ENCODE measurements at regions not wholly inside any gene's neighbourhood (a gene's known extent, or its start where the extent isn't known, plus 50 kb on each side); places are given as distances from the start of the nearest gene placed in this dataset.
"Not testable (repeated sequence)": the region's sequence is repeated elsewhere in the genome, so short reads cannot be mapped to it uniquely, and the experiment has no call there.

DNA sequence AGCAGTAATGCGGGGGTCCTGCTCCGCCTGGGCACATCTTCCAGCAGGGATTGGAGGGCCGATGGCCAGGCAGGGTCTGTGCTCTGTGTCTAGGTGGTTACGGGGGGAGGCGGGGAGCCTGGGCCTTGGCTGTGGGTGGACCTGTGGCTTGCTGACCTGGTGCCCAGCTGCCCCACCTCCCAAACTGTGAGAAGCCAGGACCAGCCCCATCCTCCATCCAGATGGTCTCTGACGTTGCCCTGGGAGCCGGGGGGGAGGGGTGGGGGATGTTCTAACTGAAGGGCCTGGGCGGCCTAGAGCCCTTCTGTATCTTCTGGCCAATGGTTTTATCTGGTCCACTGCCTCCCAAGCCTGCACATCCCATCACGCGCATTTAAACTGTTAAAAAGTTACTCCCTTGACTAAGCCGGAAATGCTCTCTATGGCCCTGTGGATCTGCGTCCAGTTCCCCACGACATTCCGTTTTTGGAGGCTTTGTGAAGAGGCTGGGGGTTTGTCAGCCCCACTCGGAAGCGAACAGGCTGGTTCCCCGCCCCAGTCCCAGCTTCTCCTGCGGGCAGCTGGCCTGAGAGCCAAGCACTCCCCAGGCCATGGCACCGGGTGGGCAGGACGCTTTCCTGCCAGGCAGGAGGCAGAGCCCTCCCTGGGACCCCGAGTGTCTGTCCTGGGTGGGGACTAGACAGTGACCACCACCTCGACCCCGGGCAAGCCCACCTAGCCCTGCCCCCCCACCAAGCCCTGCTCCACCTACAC is 143.6 kb downstream of the IGLL1 start:
- not testable (repeated sequence) for DNase-seq

DNA sequence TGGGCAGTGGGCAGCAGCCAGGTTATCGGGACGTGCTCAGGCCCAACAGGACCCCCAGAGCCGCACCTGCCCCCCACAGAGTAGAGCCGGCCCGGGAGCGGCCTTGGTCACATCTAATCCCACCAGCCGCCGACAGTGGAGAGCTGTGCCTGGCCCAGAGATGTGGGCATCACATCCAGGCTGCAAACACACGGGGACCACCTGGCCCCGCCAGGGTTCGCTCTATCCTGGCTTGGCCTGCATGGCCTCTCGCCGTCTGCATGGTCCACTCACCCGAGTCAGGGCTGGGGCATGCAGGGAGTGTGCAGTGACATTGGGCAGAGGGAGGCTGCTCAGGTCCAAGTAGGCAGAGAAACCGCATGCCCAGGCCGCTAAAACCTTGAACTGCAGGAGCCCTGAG is 144.9 kb downstream of the IGLL1 start:
- not testable (repeated sequence) for DNase-seq

GRCh38 chr22:23434198-23434830 is 145.8 kb downstream of the IGLL1 start:
- not testable (repeated sequence) for DNase-seq

DNA sequence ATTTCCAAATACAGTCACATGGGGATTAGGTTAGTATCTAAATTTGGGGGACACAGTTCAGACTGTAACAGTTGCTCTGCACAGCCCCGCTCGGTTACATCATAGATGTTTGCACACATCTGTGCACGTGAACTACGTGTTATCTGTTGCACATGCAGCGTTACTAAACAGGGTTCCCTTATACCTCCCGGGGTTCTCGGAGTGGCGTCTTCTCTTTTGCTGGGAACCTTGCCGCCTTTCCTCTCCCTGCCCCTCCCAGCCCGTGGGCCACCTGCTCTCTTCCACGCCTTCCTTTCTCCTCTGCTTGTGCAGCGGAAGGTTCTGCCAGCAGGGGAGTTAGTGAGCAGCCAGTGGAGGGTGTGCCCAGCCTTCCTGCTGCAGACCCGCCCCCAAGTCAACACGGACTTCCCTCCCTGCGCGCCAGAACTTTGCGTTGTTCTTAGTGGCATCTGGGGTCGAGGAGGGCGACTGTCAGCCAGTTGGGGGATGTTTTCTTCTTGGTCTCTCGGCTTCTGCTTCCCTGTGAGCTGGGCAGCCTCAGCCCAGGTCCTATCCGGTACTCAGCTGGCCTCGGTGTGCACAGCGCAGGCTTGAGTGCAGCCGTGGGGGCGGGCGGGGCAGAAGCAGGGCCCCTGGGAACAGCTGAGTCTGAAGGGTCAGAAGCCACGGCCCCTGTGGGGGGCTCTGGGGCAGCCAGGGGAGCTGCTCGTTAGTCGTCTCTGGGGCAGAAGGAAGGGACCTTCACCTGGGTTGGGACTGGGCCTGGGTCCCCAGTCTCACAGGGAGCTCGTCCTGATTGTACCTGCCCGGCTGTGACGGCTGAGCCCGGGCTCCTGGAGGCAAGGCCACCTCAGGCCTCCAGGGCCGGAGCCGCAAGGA is 146.7 kb downstream of the IGLL1 start:
- DNase-seq = peak; percentile 15

- DNase-seq = not testable (repeated sequence)
These were observed 147.4 kb downstream of the IGLL1 start for GRCh38 chr22:23432719-23433118.

DNA sequence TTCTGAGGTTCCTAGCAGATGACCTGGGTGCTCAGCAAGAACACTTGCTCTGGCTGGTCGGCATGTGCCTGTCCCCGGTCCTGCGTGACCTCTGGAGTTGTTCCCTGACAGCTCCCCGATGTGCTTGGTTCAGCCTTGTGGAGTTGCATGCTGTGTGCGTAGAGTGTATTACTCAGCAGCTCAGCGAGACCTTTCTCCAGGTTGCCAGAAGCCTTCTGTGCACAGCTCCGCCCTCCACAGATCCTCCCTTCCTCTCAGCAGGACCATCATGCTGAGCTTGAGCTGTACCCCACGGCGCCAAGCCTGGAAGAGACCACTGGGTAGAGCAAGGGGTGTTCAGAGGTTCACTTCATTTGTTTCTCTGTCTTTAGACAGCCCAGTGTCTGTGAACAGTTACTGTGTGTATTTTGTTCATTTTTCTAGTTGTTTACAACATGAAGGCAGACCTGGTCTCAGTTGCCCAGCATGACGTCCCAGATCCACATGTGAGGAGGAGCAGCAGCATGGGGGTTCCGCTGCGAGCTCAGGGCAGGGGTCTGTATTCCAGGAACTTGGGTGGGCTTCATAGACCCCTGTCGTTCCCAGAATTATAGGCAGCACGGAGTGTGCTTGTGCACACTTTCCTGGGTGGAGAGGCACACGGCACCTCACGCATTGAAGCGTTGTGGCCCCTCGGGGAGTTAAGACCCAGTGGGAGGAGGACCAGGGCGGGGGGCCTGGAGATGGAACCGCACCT is 148.6 kb downstream of the IGLL1 start:
- DNase-seq = no peak

- not testable (repeated sequence) for DNase-seq
These were observed 155.5 kb downstream of the IGLL1 start for GRCh38 chr22:23424551-23425068.

- no peak for DNase-seq
These were observed 156.1 kb downstream of the IGLL1 start for GRCh38 chr22:23424031-23424430.

- not testable (repeated sequence) for DNase-seq
These were observed 157.8 kb downstream of the IGLL1 start for GRCh38 chr22:23422281-23422680.

GRCh38 chr22:23421300-23421699 is 158.8 kb downstream of the IGLL1 start:
- DNase-seq = not testable (repeated sequence)

- DNase-seq = no peak
These were observed 160.2 kb downstream of the IGLL1 start for GRCh38 chr22:23419931-23420330.

DNA sequence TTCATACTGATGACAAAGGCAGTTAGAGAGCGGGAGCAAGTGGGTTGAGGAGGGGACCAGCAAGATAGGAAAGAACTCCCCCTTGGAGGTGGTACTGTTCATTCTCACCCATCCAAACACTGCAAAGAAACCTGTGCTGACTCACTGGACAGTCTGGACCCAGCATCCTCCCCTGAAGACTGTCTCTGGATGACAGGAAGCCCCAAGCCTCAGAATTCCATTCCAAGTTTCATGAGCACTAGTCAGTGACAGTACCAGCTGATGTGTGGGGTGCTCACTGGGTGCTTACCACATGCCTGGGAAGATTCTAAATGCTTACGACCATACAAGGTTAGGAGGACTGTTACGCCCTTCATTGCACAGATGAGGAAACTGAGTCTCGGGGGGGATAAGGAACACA is 160.9 kb downstream of the IGLL1 start:
- DNase-seq = no peak

GRCh38 chr22:23418159-23418788 is 161.8 kb downstream of the IGLL1 start:
- DNase-seq = no peak

DNA sequence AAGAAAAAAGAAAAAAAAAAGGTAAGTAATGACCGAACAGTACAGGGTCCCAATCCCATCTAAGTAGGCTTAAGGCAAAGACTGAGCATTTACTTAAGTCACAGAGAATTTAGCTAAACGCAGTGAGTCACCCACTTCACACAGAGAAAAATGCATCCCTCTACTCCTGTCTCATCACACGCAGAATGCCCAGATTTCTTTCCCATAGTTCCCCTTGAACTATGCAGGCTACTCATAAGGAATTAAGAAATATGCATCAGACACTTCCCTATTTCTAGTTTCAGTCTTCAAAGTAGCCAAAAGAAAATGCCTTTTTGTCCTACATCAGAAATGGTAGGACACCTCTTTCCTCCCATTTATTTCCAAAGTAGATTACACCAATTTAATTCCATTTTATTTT is 162.8 kb downstream of the IGLL1 start:
- not testable (repeated sequence) for DNase-seq

DNA sequence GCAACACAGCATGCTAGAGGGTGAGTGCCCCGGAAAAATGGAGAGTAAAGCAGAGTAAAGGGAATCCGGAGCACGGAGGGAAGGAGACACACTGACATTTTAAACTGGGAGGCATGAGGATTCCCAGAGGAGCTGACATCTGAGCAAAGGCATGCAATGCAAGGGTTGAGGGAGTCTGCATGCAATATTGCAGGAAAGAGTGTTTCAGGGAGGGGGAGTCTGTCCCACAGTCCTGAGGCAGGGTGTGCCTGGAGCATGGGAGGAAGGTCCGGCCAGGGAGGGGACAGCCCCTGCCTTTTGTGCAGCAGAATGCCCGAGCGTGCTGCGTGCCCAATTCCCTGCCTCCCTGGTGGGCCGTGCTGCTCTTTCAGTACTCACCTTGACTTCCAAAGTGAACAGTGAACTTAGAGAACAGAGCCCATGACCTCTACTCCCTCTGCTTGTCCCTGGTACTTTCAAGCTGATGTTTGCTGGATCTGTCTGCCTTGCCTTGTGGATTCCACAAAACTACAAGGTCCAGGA is 163.9 kb downstream of the IGLL1 start:
- DNase-seq = not testable (repeated sequence)

DNA sequence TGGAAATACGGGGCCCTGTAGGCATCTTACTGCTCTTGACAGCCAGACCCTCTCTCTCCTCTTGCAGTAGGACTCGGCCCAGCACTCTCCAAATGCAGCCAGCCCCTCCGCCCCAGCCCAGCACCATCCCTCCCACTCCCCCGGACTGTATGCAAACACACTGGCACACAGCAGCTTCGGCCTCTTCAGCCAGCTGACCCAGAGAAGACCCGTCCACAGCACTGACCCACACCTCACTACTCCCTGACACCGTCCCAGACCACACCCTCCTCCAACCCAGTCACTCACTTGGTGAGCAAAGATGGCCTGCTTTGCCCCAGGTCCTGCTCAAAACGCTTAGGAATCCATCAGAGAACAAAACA is 164.6 kb downstream of the IGLL1 start:
- DNase-seq = no peak

- DNase-seq = no peak
These were observed 165.2 kb downstream of the IGLL1 start for GRCh38 chr22:23414727-23415489.

- DNase-seq = no peak
These were observed 168.4 kb downstream of the IGLL1 start for GRCh38 chr22:23411739-23412138.

- DNase-seq = no peak
These were observed 169.7 kb downstream of the IGLL1 start for GRCh38 chr22:23410411-23410810.

DNA sequence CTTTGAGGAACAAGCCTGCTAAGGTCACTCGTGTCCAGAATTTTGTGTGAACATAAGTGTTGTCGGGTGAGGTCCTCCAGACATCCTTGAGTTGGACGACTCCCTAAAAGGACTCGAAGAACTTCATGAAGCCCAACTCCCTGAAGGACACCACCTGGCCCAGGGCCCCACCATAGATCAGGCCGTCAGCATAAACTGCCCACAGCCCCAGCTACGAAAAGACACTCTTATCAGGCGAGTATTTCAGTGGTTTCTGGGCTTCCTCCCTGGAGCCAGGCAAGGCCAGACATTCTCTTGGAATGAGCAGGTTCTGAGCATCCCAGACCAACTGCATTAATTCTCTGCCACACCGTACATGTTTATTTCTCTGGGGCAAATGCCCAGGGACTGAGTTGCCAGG is 170.1 kb downstream of the IGLL1 start:
- no peak for DNase-seq

DNA sequence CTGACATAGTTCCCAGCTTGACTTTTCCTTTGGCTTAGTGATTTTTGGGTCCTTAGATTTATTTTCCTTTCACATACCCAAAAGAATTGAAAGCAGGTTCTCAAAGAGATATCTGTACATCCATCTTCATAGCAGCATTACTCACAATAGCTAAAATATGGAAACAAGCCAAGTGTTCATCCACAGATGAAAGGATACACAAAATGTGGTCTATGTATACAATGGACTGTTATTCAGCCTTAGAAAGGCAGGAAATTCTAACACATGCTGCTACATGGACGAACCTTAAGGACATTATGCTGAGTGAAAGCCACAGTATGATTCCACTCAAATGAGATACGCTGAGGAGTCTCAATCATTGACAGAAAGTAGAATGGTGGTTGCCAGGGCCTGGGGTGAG is 171.8 kb downstream of the IGLL1 start:
- DNase-seq = no peak

Measured in activated T-cell treated with anti-CD3 and anti-CD28 coated beads for 4 hours (primary cell).